T-helper 2 cell treated with Interferon-gamma antibody and Interleukin-4, amounts not matched to agents 5 μg/mL and 100 μg/mL, for 36 hours (primary cell): ENCODE measurements at regions not wholly inside any gene's neighbourhood (a gene's known extent, or its start where the extent isn't known, plus 50 kb on each side); places are given as distances from the start of the nearest gene placed in this dataset.

Experiments
- DNase-seq: peaks from one replicate; pipeline ENCODE4 v3.0.0; 2021; ENCODE audit warnings: low spot score
- H3K27ac Mint-ChIP-seq: one replicate; pipeline ENCODE4 v1.8.0; 2021; ENCODE audit warnings: mild to moderate bottlenecking, mixed read lengths
- H3K27me3 Mint-ChIP-seq: one replicate; pipeline ENCODE4 v1.8.0; 2021; ENCODE audit warnings: low read depth, mixed read lengths
- H3K36me3 Mint-ChIP-seq: one replicate; pipeline ENCODE4 v1.8.0; 2021; ENCODE audit warnings: low read depth, mixed read lengths
- H3K4me1 Mint-ChIP-seq: one replicate; pipeline ENCODE4 v1.8.0; 2021; ENCODE audit warnings: low read depth, mixed read lengths
- H3K4me3 Mint-ChIP-seq: one replicate; pipeline ENCODE4 v1.8.0; 2022; ENCODE audit warnings: mild to moderate bottlenecking, moderate library complexity, mixed read lengths
- H3K9me3 Mint-ChIP-seq: one replicate; pipeline ENCODE4 v1.8.0; 2021; ENCODE audit warnings: mixed read lengths

DNA sequence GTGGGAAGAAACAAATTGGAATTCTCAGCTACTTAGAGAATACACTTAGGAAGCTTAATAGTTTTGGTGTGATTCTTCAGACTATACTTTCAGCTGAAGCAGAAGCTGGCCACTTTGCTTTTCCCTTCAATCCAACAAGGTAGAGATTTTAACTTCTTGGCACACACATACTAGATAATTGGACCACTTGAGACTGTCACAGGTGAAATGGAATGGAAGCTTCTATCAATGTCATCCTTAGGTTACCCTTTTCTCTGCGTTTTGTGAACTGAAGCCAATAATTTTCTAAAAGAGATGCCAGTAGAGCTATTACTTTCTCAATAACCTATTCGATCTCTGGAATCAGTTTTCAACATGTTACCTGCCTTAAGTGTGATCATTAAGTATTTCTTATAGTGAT is 405.3 kb downstream of the PCDH20 start:
- Mint-ChIP-seq H3K4me3 (no peak overlapping the region), H3K27me3 (no peaks in the 10 kb centered on the region), H3K27ac (no peak overlapping the region), H3K36me3 (no peaks in the 10 kb centered on the region), H3K9me3 (peaks cover 43% of the 10 kb centered on the region), H3K4me1 (no peaks in the 10 kb centered on the region)
- DNase-seq = no peak

DNA sequence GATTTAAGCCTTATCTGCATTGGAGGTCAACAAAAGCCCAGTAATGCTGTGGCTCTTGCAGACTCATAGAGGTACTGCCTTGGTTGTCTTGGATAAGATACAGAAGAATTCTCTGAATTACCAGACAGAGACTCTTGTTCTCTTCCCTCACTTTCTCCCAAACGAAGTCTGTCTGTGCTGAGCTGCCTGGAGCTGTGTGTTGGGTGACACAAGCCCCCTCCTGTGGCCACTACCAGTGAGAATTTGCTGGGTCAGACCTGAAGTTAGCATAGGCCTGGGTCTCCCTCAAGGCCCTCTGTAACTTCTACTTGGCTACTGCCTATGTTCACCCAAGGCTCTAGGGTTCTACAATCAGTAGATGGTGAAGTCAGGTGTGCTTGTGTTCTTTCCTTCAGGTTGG is 413.0 kb downstream of the PCDH20 start:
- Mint-ChIP-seq H3K27me3 (no peaks in the 10 kb centered on the region), H3K4me3 (no peak overlapping the region), H3K4me1 (no peaks in the 10 kb centered on the region), H3K9me3 (peaks cover 43% of the 10 kb centered on the region), H3K36me3 (no peaks in the 10 kb centered on the region), H3K27ac (no peak overlapping the region)
- no peak for DNase-seq

DNA sequence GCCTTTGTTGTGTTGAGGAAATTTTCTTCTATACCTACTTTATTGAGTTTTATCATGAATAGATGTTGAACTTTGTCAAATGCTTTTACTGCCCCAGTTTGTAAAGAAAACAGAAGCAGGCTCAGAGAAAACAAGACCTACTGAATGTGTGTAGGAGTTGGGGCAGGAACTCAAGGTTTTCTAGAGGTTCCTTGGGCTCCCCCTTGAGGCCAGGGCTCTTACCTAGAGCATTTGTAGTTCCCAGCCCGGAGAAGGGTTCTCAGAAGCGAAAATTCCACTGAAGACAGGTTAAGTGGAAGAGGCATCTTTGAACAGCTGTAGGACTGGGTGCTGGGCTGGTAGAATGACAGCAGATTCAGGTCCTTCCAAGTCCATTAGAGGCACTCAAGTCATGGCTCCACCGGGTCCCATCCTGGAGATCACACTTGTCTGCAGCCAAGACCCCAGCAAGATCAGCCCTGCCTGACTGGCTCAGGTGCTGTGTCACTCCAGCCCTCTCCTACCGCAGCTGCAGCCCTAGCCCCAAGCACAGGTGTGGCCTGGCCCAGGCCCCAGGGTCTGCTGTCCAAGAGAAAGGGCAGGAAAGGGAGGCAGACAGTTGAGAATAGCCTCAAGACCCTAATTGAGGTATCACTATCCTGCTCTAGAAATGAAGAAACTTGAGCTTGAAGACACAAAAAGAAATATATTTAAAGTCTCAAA is 425.5 kb downstream of the PCDH20 start:
- Mint-ChIP-seq H3K4me3 (no peak overlapping the region), H3K27me3 (no peaks in the 10 kb centered on the region), H3K27ac (no peak overlapping the region), H3K9me3 (peaks cover 8% of the 10 kb centered on the region), H3K4me1 (no peaks in the 10 kb centered on the region), H3K36me3 (no peaks in the 10 kb centered on the region)
- no peak for DNase-seq

DNA sequence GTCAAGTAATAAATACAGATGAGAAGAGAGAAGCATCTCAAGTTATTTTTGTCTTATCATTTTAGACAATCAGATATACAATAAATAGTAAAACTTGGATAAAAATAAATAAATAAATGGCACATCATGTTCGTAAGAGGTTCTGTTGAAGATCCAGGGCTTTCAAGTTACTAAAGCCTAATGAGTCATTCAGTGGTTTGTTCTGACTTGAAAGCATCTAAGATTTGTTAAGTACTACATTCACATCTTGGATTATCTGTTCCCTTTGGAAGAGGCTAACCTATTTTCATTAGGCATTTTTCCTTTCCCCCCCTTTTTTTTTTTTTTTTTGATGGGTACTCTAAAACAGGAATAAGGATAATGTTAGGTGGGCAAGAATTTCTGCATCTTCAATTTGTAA is 429.3 kb downstream of the PCDH20 start:
- no peaks in the 10 kb centered on the region for H3K4me1 Mint-ChIP-seq
- H3K4me3 Mint-ChIP-seq = no peak overlapping the region
- peaks cover 18% of the 10 kb centered on the region for H3K9me3 Mint-ChIP-seq
- H3K36me3 Mint-ChIP-seq = no peaks in the 10 kb centered on the region
- DNase-seq = no peak
- no peak overlapping the region for H3K27ac Mint-ChIP-seq
- no peaks in the 10 kb centered on the region for H3K27me3 Mint-ChIP-seq

DNA sequence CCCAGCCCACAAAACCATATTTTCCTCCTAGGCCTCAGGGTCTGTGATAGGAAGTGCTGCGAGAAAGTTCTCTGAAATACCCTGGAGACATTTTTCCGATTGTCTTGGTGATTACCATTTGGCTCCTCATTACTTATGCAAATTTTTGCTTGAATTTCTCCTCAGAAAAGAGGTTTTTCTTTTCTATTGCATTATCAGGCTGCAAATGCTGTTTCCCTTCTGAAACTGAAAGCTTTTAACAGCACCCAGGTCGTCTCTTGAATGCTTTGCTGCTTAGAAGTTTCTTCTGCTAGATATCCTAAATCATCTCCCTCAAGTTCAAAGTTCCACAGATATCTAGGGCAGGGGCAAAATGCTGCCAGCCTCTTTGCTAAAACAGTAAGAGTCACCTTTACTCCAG is 434.2 kb downstream of the PCDH20 start:
- H3K36me3 Mint-ChIP-seq = no peaks in the 10 kb centered on the region
- no peak overlapping the region for H3K4me3 Mint-ChIP-seq
- no peak for DNase-seq
- H3K27me3 Mint-ChIP-seq = no peaks in the 10 kb centered on the region
- H3K9me3 Mint-ChIP-seq = peaks cover 27% of the 10 kb centered on the region
- H3K27ac Mint-ChIP-seq = no peak overlapping the region
- no peaks in the 10 kb centered on the region for H3K4me1 Mint-ChIP-seq

DNA sequence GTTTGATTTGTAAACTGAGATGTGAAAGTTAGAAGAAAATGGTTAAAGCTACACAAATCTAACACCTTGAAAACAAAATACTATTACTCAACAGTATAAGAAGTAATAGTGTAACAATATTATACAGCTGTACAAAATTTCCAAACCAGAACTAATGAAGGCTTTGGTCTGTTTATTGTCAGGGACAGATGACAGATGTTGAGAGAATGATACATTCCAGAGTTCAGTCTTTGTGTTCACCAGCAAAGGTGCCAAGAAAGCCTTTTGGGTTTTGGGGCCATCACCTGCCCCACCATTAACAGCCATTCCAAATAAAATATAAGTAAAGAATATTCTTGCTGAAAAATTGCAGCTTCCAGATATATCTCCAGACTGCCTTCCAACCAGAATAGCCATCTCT is 439.3 kb downstream of the PCDH20 start:
- Mint-ChIP-seq H3K36me3 (no peaks in the 10 kb centered on the region), H3K9me3 (peaks cover 20% of the 10 kb centered on the region), H3K4me1 (no peaks in the 10 kb centered on the region), H3K27me3 (no peaks in the 10 kb centered on the region), H3K27ac (no peak overlapping the region), H3K4me3 (no peak overlapping the region)
- no peak for DNase-seq

DNA sequence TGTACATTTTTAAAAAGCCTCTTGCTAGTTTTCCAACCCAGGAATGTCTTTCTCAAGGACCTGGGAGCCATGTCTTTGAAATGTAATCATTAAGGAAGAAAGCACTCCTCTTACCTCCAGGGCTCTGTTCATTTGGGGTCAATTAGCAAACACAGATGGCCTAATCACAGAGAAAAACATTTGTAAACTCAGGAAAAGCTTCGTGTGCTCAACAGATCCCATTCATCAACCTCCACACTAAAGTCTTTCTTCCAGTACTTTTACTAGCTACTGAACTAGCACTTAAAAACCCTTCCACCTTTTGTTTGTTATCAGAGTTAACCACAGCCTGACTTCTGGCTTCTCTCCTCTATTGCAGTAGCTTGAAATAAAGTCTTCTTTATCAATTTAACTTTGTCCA is 441.4 kb downstream of the PCDH20 start:
- no peak overlapping the region for H3K4me3 Mint-ChIP-seq
- no peak overlapping the region for H3K27ac Mint-ChIP-seq
- H3K36me3 Mint-ChIP-seq = no peaks in the 10 kb centered on the region
- peaks cover 20% of the 10 kb centered on the region for H3K9me3 Mint-ChIP-seq
- DNase-seq = no peak
- H3K27me3 Mint-ChIP-seq = no peaks in the 10 kb centered on the region
- H3K4me1 Mint-ChIP-seq = no peaks in the 10 kb centered on the region

DNA sequence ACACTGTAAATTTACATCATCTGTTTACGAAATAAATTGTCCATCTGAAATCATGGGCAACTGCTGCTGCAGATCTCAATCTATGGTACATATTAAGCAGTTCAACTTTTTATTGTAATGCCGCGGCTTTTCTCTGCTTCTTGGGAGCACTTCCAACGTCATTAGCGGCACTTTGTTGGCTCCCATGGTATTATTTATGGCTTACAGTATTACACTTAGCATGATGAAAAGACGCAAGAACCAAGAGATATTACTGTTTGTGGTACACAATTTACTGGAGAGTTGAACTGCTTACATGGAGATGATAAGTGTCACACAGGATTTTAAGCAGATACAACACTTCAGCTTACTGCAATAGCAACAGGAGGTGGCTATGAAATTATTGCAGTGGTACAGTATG is 442.1 kb downstream of the PCDH20 start:
- no peaks in the 10 kb centered on the region for H3K36me3 Mint-ChIP-seq

DNA sequence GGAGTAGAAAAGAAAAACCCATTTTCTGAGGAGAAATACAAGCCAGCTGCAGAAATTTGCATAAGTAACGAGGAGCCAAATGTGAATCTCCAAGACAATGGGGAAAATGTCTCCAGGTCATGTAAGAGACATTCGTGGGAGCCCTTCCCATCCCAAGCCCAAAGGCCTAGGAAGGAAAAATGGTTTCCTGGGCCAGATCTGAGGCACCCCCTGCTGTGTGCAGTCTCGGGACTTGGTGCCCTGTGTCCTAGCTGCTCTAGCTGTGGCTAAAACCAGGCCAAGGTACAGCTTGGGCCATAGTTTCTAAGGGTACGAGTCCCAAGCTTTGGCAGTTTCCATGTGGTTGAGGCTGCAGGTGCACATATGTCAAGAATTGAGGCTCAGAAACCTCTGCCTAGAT is 444.9 kb downstream of the PCDH20 start:
- Mint-ChIP-seq H3K27ac (no peak overlapping the region), H3K36me3 (no peaks in the 10 kb centered on the region), H3K4me3 (no peak overlapping the region), H3K27me3 (no peaks in the 10 kb centered on the region), H3K4me1 (no peaks in the 10 kb centered on the region), H3K9me3 (peaks cover 11% of the 10 kb centered on the region)
- DNase-seq = no peak

More for the DNA sequence above, 442.1 kb downstream of the PCDH20 start:
- H3K4me1 Mint-ChIP-seq = no peaks in the 10 kb centered on the region
- H3K9me3 Mint-ChIP-seq = peaks cover 16% of the 10 kb centered on the region
- no peak overlapping the region for H3K27ac Mint-ChIP-seq
- no peak overlapping the region for H3K4me3 Mint-ChIP-seq
- no peaks in the 10 kb centered on the region for H3K27me3 Mint-ChIP-seq
- no peak for DNase-seq

DNA sequence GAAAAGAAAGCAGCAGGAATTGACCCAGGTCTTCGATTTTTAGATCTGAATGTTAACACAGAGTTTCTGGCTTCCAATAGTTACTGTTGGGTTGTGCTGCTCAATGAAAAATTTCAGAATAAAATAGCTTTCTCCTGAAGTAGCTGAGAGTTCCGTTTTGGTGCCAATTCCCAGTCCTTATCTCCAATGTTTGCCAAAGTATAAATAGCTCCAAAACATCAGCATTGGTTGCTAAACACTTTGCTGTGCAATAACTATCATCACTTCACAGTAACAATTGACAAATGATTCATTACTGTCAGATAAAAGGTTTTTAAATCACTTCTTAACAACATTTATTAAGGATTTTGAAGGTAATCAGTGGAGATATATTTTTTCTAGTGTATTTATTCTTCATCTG is 446.0 kb downstream of the PCDH20 start:
- Mint-ChIP-seq H3K9me3 (peaks cover 8% of the 10 kb centered on the region), H3K36me3 (no peaks in the 10 kb centered on the region), H3K27ac (no peak overlapping the region), H3K27me3 (no peaks in the 10 kb centered on the region), H3K4me3 (no peak overlapping the region), H3K4me1 (no peaks in the 10 kb centered on the region)
- DNase-seq = no peak

DNA sequence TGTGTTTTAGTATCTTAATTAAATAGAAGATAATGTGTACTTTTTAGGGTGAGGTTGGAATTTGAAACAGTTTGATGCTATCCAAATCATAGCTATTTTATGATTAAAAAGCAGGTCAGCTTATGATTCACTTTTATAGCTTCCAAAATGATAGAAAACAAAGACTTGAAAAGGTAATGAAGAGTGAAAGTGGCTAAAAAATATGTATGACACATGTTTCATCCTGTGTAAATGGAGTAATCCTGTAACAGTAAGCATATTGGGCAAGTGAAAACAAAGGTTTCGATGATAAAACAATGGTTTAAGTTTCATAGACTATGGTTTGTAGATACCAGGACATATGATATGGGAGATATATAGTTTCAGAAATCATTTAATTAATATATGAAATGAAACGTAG is 456.2 kb downstream of the PCDH20 start:
- H3K27ac Mint-ChIP-seq = no peak overlapping the region
- no peak overlapping the region for H3K4me3 Mint-ChIP-seq
- H3K27me3 Mint-ChIP-seq = no peaks in the 10 kb centered on the region
- H3K36me3 Mint-ChIP-seq = no peaks in the 10 kb centered on the region
- no peak for DNase-seq
- peaks cover 24% of the 10 kb centered on the region for H3K9me3 Mint-ChIP-seq
- no peaks in the 10 kb centered on the region for H3K4me1 Mint-ChIP-seq

DNA sequence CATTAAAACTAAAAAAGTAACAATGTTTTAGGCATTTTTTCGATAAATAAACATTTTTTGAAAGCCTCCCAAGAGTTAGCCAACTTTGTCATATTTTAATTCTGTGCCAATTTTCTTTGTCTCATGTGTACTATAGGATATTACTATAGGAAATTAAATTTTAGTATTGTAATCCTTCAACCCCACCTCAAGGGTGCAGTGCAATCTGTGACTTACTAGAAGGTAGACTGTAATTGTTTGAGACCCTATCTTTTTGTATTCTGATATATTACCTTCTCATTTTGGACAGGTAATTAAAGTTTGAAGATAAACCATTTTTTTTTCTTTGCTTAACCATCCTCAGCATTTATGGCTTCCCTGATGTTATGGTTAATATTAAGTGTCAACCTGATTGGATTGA is 457.8 kb downstream of the PCDH20 start:
- Mint-ChIP-seq H3K27ac (no peak overlapping the region), H3K4me1 (no peaks in the 10 kb centered on the region), H3K4me3 (no peak overlapping the region), H3K9me3 (peaks cover 21% of the 10 kb centered on the region), H3K36me3 (no peaks in the 10 kb centered on the region), H3K27me3 (no peaks in the 10 kb centered on the region)
- no peak for DNase-seq

DNA sequence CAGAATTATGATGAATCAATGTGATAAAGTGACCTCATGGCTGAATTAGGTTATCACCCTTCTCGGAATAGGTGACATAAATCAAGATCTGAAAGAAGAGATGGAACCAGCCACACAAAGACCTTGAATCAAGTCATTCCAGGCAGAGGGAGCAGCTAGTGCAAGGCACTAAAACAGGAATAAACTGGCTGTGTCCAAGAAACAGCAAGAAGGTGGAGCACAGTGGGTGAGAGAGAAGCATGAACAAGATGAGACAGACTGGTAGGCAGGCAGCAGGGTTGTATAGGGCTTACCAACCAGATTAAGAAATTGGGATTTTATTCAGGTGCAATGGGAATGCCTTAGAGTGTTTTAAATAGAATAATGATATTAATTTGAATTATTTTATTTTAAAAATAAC is 470.3 kb downstream of the PCDH20 start:
- Mint-ChIP-seq H3K4me1 (no peaks in the 10 kb centered on the region), H3K27me3 (no peaks in the 10 kb centered on the region), H3K4me3 (no peak overlapping the region), H3K9me3 (peaks cover 17% of the 10 kb centered on the region), H3K36me3 (no peaks in the 10 kb centered on the region), H3K27ac (no peak overlapping the region)
- no peak for DNase-seq

DNA sequence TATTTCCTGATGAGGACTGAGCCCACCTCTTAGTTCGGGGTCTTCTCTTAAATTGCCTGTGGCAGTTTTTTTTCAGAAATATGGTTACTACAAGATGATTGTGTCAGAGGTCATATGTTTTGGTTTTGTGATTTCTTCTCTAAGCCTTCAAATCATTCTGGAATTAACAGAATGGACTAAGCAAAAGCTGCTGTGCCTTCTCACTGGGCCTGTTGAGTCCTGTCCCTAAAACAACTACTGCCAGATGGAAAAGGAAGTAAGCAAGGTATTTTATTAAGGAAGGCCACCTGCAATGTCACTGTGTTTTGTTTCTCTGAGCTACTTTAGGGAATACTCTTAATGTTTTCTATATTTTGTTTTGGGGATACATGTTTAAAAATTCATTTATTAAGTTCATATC is 470.8 kb downstream of the PCDH20 start:
- DNase-seq = no peak
- no peak overlapping the region for H3K27ac Mint-ChIP-seq
- no peaks in the 10 kb centered on the region for H3K27me3 Mint-ChIP-seq
- H3K4me3 Mint-ChIP-seq = no peak overlapping the region
- peaks cover 17% of the 10 kb centered on the region for H3K9me3 Mint-ChIP-seq
- no peaks in the 10 kb centered on the region for H3K36me3 Mint-ChIP-seq
- H3K4me1 Mint-ChIP-seq = no peaks in the 10 kb centered on the region

DNA sequence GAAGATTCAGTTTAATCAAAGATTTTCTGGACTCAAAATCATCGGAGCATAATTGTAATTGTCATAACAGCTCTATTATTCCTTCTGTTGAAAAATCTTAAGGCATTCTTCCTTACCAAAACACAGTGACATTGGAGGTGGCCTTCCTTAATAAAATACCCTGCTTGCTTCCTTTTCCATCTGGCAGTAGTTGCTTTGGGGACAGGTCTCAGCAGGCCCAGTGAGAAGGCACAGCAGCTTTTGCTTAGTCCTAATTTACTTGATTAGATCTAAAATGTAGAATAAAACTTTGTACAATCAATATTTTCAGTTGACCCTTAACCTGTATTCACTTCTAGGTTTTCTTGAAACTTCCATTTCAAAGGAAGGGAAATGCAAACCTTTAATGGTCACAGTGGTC is 471.6 kb downstream of the PCDH20 start:
- Mint-ChIP-seq H3K36me3 (no peaks in the 10 kb centered on the region), H3K27me3 (no peaks in the 10 kb centered on the region), H3K9me3 (peaks cover 14% of the 10 kb centered on the region), H3K27ac (no peak overlapping the region), H3K4me1 (no peaks in the 10 kb centered on the region), H3K4me3 (no peak overlapping the region)
- no peak for DNase-seq
